DLD1 (cell line): ENCODE measurements at regions not wholly inside any gene's neighbourhood (a gene's known extent, or its start where the extent isn't known, plus 50 kb on each side); places are given as distances from the start of the nearest gene placed in this dataset.
"Not testable (repeated sequence)": the region's sequence is repeated elsewhere in the genome, so short reads cannot be mapped to it uniquely, and the experiment has no call there.

ENCODE experiments used
- in situ Hi-C: cut with HindIII; loops from 2 replicates; pipeline ENCODE4 v1.10.0; 2017; ENCODE audit warnings: low sequenced_read_pairs

DNA sequence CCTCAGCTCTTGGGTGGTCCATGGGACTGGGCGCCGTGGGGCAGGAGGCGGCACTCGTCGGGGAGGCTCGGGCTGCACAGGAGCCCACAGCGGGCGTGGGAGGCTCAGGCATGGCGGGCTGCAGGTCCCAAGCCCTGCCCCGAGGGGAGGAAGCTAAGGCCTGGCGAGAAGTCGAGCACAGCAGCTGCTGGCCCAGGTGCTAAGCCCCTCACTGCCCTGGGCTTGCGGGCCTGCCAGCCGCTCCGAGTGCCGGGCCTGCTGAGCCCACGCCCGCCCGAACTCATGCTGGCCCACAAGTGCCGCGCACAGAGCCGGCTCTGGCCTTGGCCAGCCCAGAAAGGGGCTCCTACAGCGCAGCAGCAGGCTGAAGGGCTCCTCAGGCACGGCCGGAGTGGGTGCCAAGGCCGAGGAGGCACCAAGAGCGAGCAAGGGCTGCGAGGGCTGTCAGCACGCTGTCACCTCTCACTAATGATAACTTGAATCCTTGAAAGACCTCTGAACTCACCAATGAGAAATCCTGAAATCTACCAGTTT is 1506.8 kb upstream of the WWC1 start:
- in situ Hi-C loops = loop anchor here (5.0 kb wide), 1 partner anchor 78 kb away; no protein-coding TSS in a partner anchor

DNA sequence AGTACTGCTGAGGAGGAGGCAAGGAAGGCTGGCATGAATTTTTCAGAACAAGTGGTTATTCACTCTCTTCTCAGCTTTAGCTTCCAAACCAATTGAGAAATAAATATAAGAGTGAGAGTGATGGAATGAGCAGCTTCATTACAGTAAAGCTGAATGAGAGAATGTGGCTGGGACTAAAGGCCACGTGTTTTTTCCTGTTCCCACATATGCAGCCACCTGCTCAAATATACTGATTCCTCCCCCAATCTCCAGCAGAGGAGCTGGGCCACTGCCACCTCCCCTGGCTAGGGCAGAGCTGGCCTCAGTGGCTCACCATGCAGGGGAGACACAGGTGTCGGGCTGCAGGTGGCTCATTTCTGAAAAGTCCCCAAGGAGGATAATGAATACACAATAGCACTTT is 1505.3 kb upstream of the WWC1 start:
- in situ Hi-C loops = loop anchor here (5.0 kb wide), 1 partner anchor 76 kb away; no protein-coding TSS in a partner anchor

- in situ Hi-C loops = loop anchor here (5.0 kb wide), 1 partner anchor 75 kb away; no protein-coding TSS in a partner anchor
These were observed 1504.6 kb upstream of the WWC1 start for GRCh38 chr5:166786889-166787288.

DNA sequence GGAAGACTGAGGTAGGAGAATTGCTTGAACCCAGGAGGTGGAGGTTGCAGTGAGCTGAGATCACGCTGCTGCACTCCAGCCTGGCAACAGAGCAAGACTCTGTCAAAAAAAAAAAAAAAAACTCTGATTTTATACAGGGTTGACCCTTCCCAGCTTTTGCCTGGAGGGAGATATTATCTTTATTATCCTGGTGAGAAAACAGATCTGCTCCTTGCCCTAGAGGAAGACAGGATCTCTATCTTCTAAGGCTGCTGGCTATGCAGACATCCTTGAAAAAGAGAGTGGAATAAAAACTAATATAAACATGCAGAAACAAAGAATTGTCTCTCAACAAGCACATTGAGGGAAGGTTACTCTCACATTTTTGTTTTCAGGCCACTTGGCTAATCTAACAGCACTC is 1503.4 kb upstream of the WWC1 start:
- in situ Hi-C loops = loop anchor here (5.0 kb wide), 1 partner anchor 74 kb away; no protein-coding TSS in a partner anchor

- in situ Hi-C loops = no loop called here
These were observed 1495.7 kb upstream of the WWC1 start for GRCh38 chr5:166795756-166796155.

GRCh38 chr5:166803058-166803457 is 1488.4 kb upstream of the WWC1 start:
- in situ Hi-C loops = no loop called here

DNA sequence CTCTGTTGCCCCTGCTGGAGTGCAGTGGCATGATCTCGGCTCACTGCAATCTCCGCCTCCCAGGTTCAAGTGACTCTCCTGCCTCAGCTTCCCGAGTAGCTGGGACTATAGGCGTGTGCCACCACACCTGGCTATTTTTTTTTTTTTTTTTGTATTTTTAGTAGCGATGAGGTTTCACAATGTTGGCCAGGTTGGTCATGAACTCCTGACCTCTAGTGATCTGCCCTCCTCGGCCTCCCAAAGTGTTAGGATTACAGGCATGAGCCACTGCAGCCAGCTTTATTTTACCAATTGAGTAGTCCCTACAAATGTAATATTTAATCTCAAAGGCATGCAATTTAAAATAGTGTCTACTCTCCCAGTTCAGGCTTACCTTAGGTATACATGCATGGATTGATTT is 1487.2 kb upstream of the WWC1 start:
- in situ Hi-C loops = not testable (repeated sequence)

DNA sequence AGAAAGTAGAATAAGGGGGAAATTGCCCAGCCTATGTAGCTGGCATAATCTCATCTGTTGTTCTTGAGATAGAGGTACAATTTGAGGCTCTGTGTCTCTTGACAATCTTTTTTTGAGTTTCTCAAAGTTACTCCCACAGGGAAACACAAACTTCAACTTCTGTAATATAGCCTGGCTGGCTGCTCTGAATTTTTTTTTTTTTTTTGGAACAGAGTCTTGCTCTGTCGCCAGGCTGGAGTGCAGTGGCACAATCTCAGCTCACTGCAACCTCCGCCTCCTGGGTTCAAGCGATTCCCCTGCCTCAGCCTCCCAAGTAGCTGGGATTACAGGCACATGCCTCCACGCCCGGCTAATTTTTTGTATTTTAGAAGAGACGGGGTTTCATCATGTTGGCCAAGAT is 1486.8 kb upstream of the WWC1 start:
- in situ Hi-C loops = not testable (repeated sequence)

DNA sequence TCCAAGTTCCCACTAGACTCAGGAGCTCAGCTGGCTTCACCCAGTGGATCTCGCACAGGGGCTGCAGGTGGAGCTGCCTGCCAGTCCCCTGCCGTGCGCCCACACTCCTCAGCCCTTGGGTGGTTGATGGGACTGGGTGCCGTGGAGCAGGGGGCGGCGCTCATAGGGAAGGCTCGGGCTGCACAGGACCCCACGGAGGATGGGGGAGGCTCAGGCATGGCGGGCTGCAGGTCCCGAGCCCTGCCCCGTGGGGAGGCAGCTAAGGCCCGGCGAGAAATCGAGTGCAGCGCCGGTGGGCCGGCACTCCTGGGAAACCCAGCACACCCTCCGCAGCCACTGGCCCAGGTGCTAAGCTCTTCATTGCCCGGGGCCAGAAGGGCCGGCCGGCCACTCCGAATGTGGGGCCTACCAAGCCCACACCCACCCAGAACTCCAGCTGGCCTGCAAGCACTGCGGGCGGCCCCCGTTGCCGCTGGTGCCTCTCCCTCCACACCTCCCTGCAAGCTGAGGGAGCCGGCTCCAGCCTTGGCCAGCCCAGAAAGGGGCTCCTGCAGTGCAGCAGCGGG is 1481.3 kb upstream of the WWC1 start:
- in situ Hi-C loops = not testable (repeated sequence)

GRCh38 chr5:166810721-166811120 is 1480.7 kb upstream of the WWC1 start:
- in situ Hi-C loops = no loop called here

- in situ Hi-C loops = no loop called here
These were observed 1468.1 kb upstream of the WWC1 start for GRCh38 chr5:166823360-166823759.

- in situ Hi-C loops = no loop called here
These were observed 1457.2 kb upstream of the WWC1 start for GRCh38 chr5:166834246-166834645.

DNA sequence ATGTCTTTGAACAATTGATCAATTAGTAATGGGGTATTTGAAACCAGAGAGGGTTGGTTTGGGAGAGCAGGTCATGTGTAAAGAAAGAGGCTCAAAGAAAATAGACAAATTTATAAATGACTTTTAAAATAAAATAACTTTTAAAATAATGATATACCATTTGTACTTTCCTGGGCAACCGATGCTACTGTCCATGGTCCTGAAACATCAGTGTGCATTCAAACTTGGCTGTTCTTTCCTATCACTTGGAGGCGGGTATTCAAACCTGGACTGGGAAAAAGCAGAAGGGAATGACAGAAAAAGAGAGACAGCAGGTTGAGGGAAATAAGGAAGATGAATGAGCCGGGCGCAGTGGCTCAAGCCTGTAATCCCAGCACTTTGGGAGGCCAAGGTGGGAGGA is 1446.4 kb upstream of the WWC1 start:
- in situ Hi-C loops = no loop called here

- in situ Hi-C loops = no loop called here
These were observed 1434.7 kb upstream of the WWC1 start for GRCh38 chr5:166856791-166857190.

DNA sequence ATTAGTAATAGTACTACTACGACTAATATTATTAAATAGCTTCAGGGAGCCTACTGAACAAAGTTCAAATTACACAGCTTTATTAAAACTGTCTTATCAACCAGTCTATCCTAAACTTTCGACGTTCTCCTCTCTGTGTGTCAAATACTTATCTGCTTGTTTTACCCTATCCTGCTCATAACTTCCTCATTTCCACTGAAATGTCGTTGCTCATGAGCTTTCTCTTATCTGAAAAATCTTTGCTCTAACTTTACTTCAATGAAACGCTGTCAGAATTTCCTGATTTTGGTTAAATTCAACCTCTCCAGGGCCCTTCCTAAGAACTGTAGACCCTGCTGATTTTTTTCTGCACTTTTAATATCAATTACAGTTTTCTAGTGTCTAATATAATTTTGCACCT is 1431.0 kb upstream of the WWC1 start:
- in situ Hi-C loops = loop anchor here (5.0 kb wide), 1 partner anchor 73 kb away; no protein-coding TSS in a partner anchor

DNA sequence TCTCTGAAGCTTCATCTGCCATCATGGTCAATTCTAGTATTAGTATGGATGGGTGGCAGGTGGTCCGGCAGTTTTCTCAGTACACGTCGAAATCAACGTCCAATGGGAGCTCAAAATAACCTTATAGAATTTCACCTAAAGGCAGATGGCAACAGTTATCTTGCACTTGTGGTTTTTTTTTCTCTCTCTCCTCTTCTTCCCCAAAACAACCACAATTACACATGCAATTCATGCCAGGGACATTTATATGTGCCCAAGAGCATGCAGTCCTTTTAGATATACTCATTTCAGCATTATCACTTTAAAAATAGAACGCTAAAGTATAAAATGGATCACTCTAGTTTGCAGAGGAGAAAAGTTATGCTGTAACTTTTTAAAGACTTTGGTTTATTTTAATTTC is 1428.9 kb upstream of the WWC1 start:
- in situ Hi-C loops = loop anchor here (5.0 kb wide), 1 partner anchor 75 kb away; no protein-coding TSS in a partner anchor

- in situ Hi-C loops = no loop called here
These were observed 1426.2 kb upstream of the WWC1 start for GRCh38 chr5:166865206-166865605.

DNA sequence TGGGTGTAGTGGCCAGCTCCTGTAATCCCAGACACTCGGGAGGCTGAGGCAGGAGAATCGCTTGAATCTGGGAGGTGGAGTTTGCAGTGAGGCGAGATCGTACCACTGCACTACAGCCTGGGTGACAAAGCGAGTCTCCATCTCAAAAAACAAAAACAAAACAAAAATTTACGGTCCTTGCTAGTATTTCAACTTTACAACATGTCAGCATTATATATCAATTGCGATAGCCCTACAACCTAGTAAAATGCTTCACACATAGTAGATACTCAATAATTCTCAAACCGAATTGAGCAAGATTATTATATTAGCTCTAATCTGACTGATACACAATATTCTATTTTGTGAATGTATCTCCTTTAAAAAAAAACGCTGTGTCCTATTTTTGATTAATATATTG is 1411.0 kb upstream of the WWC1 start:
- in situ Hi-C loops = no loop called here

- in situ Hi-C loops = no loop called here
These were observed 1409.6 kb upstream of the WWC1 start for GRCh38 chr5:166881802-166882201.

DNA sequence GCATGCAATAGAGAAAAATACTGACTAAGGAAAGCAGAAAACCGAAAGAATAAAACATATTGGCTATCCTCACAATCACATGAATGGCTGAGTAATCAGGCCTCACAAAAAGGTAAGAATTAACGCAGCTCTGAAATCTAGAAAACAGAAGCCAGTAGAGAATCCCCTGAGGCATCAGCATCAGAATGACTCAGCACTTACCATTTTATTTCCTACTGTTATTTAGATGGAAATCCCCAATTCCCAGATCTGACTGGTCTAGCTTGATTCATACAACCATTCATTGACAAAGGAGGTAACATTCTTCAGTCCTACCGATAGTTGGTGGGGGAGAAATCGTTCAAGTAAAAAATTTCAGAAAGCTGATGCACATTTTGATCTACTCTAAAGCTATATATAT is 1408.4 kb upstream of the WWC1 start:
- in situ Hi-C loops = no loop called here

- in situ Hi-C loops = no loop called here
These were observed 1393.3 kb upstream of the WWC1 start for GRCh38 chr5:166898166-166898565.

DNA sequence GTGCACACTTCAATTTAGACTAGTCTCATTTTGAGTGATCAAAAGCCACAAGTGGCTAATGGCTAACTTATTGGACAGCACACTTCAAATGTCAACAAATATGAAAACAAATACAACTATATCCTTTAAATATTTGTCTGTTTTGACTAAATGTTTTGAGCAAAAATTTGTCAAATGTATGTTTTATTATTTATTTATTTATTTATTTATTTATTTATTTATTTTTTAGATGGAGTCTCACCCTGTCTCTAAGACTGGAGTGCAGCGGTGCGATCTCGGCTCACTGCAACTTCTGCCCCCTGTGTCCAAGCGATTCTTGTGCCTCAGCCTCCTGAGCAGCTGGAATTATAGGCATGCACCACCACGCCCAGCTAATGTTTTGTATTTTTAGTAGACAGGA is 1392.1 kb upstream of the WWC1 start:
- in situ Hi-C loops = no loop called here

- in situ Hi-C loops = no loop called here
These were observed 1386.9 kb upstream of the WWC1 start for GRCh38 chr5:166904571-166904970.
